GM12878 (cell line): ENCODE measurements at regions not wholly inside any gene's neighbourhood (a gene's known extent, or its start where the extent isn't known, plus 50 kb on each side); places are given as distances from the start of the nearest gene placed in this dataset.
"Not testable (repeated sequence)": the region's sequence is repeated elsewhere in the genome, so short reads cannot be mapped to it uniquely, and the experiment has no call there.

Experiments
- CEBPB ChIP-seq, 2 experiments: fragments of 150-350 bp in 1 of 2; IDR thresholded peaks; 2 replicates each; pipeline ENCODE4 v1.6.1; 2012 to 2014; ENCODE audit warnings: low read depth in 2 of 2, low read length in 2 of 2, borderline replicate concordance in 1 of 2, inconsistent platforms in 1 of 2
- ETV6 ChIP-seq, 2 experiments: fragments of 450-650 bp in 1 of 2; IDR thresholded peaks in 1 of 2; conservative IDR thresholded peaks in 1 of 2; 2 replicates each; pipeline ENCODE4 v1.6.1; 2014; ENCODE audit warnings: antibody characterized with exemption in 1 of 2, borderline replicate concordance in 1 of 2, low read depth in 1 of 2, mild to moderate bottlenecking in 1 of 2, moderate library complexity in 1 of 2
- FOXM1 ChIP-seq: IDR thresholded peaks from 2 replicates; pipeline ENCODE4 v1.6.1; 2012; ENCODE audit warnings: low read depth, mild to moderate bottlenecking, inconsistent platforms, low read length, moderate library complexity
- JUND ChIP-seq: IDR thresholded peaks from 2 replicates; pipeline ENCODE4 v1.6.1; 2012; ENCODE audit warnings: low read depth, mild to moderate bottlenecking, low read length, improper control_type of control experiment, moderate library complexity
- POLR2A ChIP-seq: IDR thresholded peaks from 2 replicates; pipeline ENCODE4 v1.6.1; 2011; ENCODE audit warnings: low read depth, mild to moderate bottlenecking, low read length
- RUNX3 ChIP-seq: IDR thresholded peaks from 2 replicates; pipeline ENCODE4 v1.6.1; 2012; ENCODE audit warnings: low read length, inconsistent platforms
- SRF ChIP-seq, 2 experiments: IDR thresholded peaks; 2 replicates each; pipeline ENCODE4 v1.6.1; 2011; ENCODE audit warnings: low read depth in 2 of 2, low read length in 2 of 2, mild to moderate bottlenecking in 1 of 2, moderate library complexity in 1 of 2
- SUPT20H ChIP-seq: IDR thresholded peaks from 2 replicates; pipeline ENCODE4 v1.6.1; 2011; ENCODE audit warnings: low read depth, mild to moderate bottlenecking, low read length, moderate library complexity, borderline replicate concordance; ENCODE audit not compliant: control insufficient read depth
- TF ChIP-seq, protein P1 (sequence below), 3 experiments: IDR thresholded peaks in 2 of 3; conservative IDR thresholded peaks in 1 of 3; 2 replicates each; pipeline ENCODE4 v1.5.1; 2011; ENCODE audit warnings: low read depth in 3 of 3, low read length in 3 of 3, mild to moderate bottlenecking in 3 of 3, control low read depth in 2 of 3, moderate library complexity in 2 of 3, inconsistent platforms in 1 of 3, mixed read lengths in 1 of 3; ENCODE audit not compliant: control insufficient read depth in 2 of 3, insufficient read depth in 1 of 3; ENCODE audit errors: extremely low read depth in 1 of 3
- TF ChIP-seq, protein P2 (sequence below): IDR thresholded peaks from 2 replicates; pipeline ENCODE4 v1.6.1; 2012; ENCODE audit warnings: mild to moderate bottlenecking, low read depth, low read length

GRCh38 chr15:99799182-99799853, 66.1 kb upstream of the LYSMD4 start:
- TF ChIP-seq, protein P1, sequence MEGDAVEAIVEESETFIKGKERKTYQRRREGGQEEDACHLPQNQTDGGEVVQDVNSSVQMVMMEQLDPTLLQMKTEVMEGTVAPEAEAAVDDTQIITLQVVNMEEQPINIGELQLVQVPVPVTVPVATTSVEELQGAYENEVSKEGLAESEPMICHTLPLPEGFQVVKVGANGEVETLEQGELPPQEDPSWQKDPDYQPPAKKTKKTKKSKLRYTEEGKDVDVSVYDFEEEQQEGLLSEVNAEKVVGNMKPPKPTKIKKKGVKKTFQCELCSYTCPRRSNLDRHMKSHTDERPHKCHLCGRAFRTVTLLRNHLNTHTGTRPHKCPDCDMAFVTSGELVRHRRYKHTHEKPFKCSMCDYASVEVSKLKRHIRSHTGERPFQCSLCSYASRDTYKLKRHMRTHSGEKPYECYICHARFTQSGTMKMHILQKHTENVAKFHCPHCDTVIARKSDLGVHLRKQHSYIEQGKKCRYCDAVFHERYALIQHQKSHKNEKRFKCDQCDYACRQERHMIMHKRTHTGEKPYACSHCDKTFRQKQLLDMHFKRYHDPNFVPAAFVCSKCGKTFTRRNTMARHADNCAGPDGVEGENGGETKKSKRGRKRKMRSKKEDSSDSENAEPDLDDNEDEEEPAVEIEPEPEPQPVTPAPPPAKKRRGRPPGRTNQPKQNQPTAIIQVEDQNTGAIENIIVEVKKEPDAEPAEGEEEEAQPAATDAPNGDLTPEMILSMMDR (IDR thresholded peaks at IDR 0.05 in 2 of 3, conservative IDR thresholded peaks at IDR 0.05 in 1 of 3; ENCODE audit: control insufficient read depth in 2 of 3, extremely low read depth in 1 of 3, insufficient read depth in 1 of 3, low read depth in 3 of 3, low read length in 3 of 3), result not testable (repeated sequence)
- TF ChIP-seq JUND; POLR2A; RUNX3; CEBPB (IDR thresholded peaks at IDR 0.05; ENCODE audit: borderline replicate concordance in 1 of 2, low read depth in 2 of 2, low read length in 2 of 2); SRF (IDR thresholded peaks at IDR 0.05; ENCODE audit: low read depth in 2 of 2, low read length in 2 of 2); ETV6 (conservative IDR thresholded peaks at IDR 0.05 in 1 of 2, IDR thresholded peaks at IDR 0.05 in 1 of 2; ENCODE audit: borderline replicate concordance in 1 of 2, low read depth in 1 of 2); FOXM1; SUPT20H: not testable (repeated sequence)
- TF ChIP-seq, protein P2, sequence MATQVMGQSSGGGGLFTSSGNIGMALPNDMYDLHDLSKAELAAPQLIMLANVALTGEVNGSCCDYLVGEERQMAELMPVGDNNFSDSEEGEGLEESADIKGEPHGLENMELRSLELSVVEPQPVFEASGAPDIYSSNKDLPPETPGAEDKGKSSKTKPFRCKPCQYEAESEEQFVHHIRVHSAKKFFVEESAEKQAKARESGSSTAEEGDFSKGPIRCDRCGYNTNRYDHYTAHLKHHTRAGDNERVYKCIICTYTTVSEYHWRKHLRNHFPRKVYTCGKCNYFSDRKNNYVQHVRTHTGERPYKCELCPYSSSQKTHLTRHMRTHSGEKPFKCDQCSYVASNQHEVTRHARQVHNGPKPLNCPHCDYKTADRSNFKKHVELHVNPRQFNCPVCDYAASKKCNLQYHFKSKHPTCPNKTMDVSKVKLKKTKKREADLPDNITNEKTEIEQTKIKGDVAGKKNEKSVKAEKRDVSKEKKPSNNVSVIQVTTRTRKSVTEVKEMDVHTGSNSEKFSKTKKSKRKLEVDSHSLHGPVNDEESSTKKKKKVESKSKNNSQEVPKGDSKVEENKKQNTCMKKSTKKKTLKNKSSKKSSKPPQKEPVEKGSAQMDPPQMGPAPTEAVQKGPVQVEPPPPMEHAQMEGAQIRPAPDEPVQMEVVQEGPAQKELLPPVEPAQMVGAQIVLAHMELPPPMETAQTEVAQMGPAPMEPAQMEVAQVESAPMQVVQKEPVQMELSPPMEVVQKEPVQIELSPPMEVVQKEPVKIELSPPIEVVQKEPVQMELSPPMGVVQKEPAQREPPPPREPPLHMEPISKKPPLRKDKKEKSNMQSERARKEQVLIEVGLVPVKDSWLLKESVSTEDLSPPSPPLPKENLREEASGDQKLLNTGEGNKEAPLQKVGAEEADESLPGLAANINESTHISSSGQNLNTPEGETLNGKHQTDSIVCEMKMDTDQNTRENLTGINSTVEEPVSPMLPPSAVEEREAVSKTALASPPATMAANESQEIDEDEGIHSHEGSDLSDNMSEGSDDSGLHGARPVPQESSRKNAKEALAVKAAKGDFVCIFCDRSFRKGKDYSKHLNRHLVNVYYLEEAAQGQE, result not testable (repeated sequence)
